ENCODE measurements at regions not wholly inside any gene's neighbourhood (a gene's known extent, or its start where the extent isn't known, plus 50 kb on each side); places are given as distances from the start of the nearest gene placed in this dataset.
"Not testable (repeated sequence)": the region's sequence is repeated elsewhere in the genome, so short reads cannot be mapped to it uniquely, and the experiment has no call there.

DNA sequence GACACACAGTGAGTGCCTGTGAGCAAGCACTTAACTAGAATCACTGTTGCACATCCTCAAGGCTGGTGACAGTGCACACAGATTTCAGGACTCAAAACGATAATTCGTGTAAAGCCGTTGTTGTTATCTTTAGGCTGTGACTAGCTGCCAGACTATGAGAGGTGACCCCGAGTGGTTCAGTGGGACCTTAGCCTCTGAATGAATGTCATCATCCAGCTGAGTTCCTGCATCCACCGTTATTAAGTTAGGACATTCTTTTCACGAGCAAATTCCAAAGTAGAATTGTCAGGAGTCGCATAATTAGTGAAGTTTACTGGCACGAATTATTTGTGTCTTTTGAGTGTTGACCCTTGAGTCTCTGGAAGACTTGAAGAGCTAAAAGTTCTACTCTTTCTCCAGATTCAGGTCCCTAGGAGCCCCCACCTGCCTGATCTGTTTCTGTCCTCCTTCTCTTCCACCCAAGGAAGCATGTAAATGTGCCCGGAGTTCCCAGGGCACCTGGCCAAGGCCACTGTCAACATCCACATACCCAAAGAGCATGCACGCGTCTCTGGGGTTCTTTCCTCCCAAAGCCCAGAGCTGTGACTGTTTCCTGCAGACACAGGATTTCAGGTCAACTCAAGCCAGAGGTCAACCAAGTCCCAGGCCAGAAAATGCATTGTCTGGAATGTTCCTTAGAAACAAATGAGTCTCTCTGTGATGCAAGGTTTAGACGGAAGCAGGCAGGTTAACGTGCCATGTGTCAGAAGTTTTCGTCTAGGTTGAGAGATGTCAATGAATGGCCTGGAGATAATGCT lies 207.2 kb downstream of the TOMM20 start:
- DNase-seq (ENCODE audit: low read depth, low spot score) = no peak
- in situ Hi-C loops (cut with HindIII; ENCODE audit: low pct_unique_long_range_greater_than_20kb, low sequenced_read_pairs) = no loop called here

DNA sequence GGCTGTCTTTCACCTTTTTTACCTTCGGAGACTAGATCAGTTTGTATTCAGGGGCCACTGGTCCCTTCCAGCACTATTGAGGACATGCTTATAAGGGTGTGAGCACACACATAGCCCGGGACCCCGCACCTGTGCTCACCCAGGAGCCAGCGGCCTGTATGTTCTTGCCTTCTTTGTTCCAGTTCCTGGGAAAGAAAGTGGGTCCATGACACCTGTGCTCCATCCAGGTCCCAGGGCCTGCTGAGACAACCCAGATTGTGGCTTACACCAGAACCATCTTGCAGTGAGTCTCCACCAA lies 207.8 kb downstream of the TOMM20 start:
- in situ Hi-C loops (cut with HindIII; ENCODE audit: low pct_unique_long_range_greater_than_20kb, low sequenced_read_pairs) = no loop called here
- DNase-seq (ENCODE audit: low read depth, low spot score) = no peak

GRCh38 chr1:234920136-234920842 lies 208.3 kb downstream of the TOMM20 start:
- in situ Hi-C loops (cut with HindIII; ENCODE audit: low pct_unique_long_range_greater_than_20kb, low sequenced_read_pairs) = no loop called here

GRCh38 chr1:234918961-234919761 lies 209.5 kb downstream of the TOMM20 start:
- no peak for DNase-seq (ENCODE audit: low read depth, low spot score)
- in situ Hi-C loops (cut with HindIII; ENCODE audit: low pct_unique_long_range_greater_than_20kb, low sequenced_read_pairs) = no loop called here

More at GRCh38 chr1:234920136-234920842, 208.3 kb downstream of the TOMM20 start:
- no peak for DNase-seq (ENCODE audit: low read depth, low spot score)

DNA sequence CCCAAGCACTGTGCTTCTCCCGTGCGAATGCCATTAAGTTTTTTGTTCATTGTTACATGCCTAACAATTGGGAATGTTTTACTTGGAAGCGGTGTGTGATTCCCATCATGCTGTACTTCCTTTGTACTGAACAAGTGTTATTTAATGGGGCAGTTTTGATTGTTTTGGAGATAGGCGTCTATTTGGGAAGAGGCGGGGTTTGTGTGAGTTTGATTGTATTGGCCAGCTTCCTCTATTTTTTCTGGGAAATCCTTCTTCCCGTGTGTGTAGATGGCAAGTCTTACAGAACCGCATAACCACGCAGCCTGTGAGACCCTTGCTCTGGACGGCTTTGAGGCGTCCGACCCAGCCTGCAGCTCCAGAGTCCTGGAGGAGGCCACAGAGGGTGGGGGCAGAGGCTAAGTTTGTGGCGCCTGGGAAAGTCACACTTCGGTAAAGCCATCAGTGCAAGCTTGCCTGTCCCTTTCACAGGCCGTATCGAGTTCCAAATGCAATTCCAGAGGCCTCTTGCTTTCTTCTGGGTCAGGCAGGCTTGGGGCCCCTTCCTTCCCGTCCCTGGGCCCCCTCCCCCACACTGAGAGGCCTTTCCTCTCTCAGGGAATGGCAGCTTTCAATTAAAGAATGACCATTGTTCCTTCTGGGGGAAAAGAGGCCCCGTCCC lies 210.3 kb downstream of the TOMM20 start:
- DNase-seq (ENCODE audit: low read depth, low spot score) = no peak
- in situ Hi-C loops (cut with HindIII; ENCODE audit: low pct_unique_long_range_greater_than_20kb, low sequenced_read_pairs) = no loop called here

- in situ Hi-C loops (cut with HindIII; ENCODE audit: low pct_unique_long_range_greater_than_20kb, low sequenced_read_pairs) = no loop called here
- DNase-seq (ENCODE audit: low read depth, low spot score) = no peak
Observed at GRCh38 chr1:234917495-234918180, 211.0 kb downstream of the TOMM20 start.

GRCh38 chr1:234916840-234917239 lies 211.8 kb downstream of the TOMM20 start:
- no peak for DNase-seq (ENCODE audit: low read depth, low spot score)
- in situ Hi-C loops (cut with HindIII; ENCODE audit: low pct_unique_long_range_greater_than_20kb, low sequenced_read_pairs) = no loop called here

DNA sequence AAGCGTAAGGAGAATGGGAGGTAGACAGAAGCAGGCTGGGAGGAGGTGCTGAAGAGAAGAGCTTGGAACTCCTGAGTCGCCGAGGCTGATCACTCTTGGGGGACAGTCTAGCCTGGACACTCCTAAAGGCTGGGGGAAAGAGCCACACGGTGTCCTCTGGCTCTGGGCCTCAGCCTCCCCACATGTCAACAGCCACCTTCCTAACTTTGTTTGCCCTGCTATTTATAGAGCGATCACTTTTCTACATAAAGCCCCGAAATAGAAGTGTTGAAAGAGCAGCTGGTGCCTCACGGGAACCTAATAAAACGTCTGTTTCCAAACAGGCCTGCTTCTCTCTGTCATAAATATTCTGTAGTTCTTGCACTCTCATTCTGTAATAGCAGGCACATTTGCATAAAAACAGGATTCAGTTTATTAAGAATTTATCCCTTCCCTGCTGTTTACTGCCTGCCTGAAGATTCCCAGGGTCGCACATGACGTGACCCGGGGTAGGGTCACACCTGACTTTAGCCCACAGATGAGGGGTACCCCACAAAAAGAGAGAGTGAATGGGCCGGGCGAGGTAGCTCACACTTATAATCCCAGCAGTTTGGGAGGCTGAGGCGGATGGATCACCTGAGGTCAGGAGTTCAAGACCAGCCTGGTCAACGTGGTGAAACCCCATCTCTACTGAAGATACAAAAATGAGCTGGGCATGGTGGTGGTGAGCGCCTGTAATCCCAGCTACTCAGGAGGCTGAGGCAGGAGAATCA lies 212.5 kb downstream of the TOMM20 start:
- in situ Hi-C loops (cut with HindIII; ENCODE audit: low pct_unique_long_range_greater_than_20kb, low sequenced_read_pairs) = no loop called here
- DNase-seq (ENCODE audit: low read depth, low spot score) = no peak

GRCh38 chr1:234914606-234915290 lies 213.9 kb downstream of the TOMM20 start:
- in situ Hi-C loops (cut with HindIII; ENCODE audit: low pct_unique_long_range_greater_than_20kb, low sequenced_read_pairs) = no loop called here
- DNase-seq (ENCODE audit: low read depth, low spot score) = no peak

GRCh38 chr1:234913771-234914170 lies 214.9 kb downstream of the TOMM20 start:
- no peak for DNase-seq (ENCODE audit: low read depth, low spot score)
- in situ Hi-C loops (cut with HindIII; ENCODE audit: low pct_unique_long_range_greater_than_20kb, low sequenced_read_pairs) = no loop called here

- in situ Hi-C loops (cut with HindIII; ENCODE audit: low pct_unique_long_range_greater_than_20kb, low sequenced_read_pairs) = no loop called here
- no peak for DNase-seq (ENCODE audit: low read depth, low spot score)
Observed at GRCh38 chr1:234913278-234913649, 215.4 kb downstream of the TOMM20 start.

DNA sequence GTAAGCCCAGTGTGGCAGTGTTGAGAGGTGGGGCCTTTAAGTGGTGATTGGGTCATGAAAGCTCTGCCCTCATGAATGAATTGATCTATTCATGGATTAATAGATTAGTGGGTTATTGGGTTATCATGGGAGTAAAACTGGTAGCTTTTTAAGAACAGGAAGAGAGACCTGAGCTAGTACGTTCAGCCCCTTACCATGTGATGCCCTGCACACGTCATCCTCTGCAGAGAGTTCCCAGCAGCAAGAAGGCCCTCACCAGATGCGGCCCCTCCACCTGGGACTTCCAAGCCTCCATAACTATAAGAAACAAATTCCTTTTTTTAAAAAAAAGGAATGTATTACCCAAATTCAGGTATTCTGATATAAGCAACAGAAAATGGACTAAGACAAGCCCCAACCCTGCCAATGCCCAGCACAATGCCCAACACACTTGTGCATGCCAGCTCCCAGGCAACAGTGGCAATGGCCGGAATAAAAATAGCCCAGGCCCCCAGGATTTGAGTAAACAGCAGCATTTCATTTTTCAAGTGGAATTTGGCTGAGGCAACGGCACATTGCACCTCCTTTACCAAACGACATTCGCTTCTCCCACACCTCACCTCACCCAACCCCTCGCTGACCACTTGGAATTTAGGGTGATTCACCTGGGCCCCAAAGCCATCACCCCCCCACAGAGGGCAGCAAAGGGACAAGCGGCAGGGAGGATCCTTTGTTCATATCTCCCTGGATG lies 215.9 kb downstream of the TOMM20 start:
- DNase-seq (ENCODE audit: low read depth, low spot score) = no peak
- in situ Hi-C loops (cut with HindIII; ENCODE audit: low pct_unique_long_range_greater_than_20kb, low sequenced_read_pairs) = no loop called here

- no peak for DNase-seq (ENCODE audit: low read depth, low spot score)
- in situ Hi-C loops (cut with HindIII; ENCODE audit: low pct_unique_long_range_greater_than_20kb, low sequenced_read_pairs) = no loop called here
Observed at GRCh38 chr1:234911787-234912186, 216.8 kb downstream of the TOMM20 start.

DNA sequence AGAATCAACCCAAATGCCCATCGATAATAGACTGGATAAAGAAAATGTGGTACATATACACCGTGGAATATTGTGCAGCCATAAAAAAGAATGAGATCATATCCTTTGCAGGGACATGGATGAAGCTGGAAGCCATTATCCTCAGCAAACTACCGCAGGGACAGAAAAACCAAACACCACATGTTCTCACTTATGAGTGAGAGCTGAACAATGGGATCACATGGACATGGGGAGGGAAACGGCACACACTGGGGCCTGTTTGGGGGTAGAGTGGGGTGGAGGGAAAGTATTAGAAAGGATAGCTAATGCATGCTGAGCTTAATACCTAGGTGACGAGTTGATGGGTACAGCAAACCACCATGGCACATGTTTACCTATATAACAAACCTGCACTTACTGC lies 217.5 kb downstream of the TOMM20 start:
- DNase-seq (ENCODE audit: low read depth, low spot score); in situ Hi-C loops (cut with HindIII; ENCODE audit: low pct_unique_long_range_greater_than_20kb, low sequenced_read_pairs): not testable (repeated sequence)

DNA sequence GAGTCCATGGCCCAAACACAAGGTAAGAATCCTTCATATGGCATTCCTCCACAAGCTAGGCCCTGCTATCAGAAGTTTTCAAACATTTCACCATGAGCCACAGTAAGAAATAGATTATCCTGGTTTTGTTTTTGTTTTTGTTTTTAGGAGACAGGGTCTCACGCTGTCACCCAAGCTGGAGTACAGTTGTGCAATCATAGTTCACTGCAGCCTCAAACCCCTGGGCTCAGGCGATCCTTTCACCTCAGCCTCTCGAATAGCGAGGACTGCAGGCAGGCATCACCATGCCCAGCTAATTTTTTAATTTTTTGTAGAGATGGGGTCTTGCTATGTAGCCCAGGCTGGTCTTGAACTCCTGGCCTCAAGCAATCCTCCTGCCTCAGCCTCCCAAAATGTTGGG lies 218.8 kb downstream of the TOMM20 start:
- DNase-seq (ENCODE audit: low read depth, low spot score) = no peak
- in situ Hi-C loops (cut with HindIII; ENCODE audit: low pct_unique_long_range_greater_than_20kb, low sequenced_read_pairs) = no loop called here

DNA sequence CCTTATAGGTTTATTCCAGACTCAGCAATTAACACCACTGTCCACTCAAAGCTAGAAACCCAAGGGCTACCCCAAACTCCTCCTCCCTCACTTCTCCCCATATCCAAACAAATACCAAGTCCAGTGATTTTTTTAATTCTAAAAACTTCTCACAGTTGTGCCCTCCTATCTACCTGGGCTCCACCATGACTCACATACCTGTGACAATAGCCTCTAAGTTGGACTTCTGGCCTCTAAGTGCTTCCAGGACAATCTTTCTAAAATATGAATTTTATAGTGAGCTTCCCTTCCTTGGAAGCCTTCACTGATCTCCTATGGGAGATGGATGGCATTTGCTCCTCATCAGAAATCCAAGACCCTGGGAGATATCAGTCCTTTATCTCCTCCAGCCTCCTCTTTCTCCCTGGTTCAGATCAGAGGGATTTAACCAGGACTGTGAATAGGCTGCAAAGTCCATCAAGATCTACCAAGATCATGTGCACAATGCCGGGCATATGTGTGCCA lies 219.3 kb downstream of the TOMM20 start:
- in situ Hi-C loops (cut with HindIII; ENCODE audit: low pct_unique_long_range_greater_than_20kb, low sequenced_read_pairs) = no loop called here
- no peak for DNase-seq (ENCODE audit: low read depth, low spot score)
